ENCODE measurements at regions not wholly inside any gene's neighbourhood (a gene's known extent, or its start where the extent isn't known, plus 50 kb on each side); places are given as distances from the start of the nearest gene placed in this dataset.

DNA sequence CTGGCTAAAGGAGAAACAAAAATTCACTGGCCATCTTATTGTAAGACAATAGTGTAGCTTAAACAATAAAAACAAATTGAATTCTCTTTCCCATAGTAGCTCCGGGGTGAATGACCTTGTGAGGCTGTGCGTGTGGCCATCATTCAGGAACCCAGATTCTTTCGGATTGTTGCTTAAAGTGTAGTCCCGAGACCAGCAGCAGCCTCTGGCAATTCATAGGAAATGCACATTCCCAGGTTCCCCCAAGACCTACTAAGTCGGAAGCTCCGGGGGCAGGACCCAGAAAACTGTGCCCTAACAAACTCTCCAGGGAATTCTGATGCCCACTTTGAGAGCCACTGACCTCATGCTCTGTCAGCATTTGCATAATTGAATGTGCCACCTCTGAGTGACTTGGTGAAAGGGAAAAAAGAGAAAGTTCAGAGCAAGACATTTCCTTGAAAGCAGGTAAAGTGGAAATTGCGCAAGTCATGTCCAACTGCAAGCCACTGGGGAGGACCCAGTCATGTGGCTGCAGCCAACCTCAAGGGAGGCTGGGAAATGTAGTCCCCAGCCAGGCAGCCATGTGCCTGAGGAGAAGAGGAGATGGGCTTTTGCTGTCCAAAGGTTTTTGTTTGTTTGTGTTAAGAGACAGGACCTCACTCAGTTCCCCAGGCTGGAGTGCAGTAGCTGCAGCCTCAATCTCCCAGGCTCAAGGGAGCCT, 50.7 kb upstream of the PNMA8B start:
- DNase-seq (ENCODE audit: low read depth), result peak; percentile 89
- TF ChIP-seq, protein P1, sequence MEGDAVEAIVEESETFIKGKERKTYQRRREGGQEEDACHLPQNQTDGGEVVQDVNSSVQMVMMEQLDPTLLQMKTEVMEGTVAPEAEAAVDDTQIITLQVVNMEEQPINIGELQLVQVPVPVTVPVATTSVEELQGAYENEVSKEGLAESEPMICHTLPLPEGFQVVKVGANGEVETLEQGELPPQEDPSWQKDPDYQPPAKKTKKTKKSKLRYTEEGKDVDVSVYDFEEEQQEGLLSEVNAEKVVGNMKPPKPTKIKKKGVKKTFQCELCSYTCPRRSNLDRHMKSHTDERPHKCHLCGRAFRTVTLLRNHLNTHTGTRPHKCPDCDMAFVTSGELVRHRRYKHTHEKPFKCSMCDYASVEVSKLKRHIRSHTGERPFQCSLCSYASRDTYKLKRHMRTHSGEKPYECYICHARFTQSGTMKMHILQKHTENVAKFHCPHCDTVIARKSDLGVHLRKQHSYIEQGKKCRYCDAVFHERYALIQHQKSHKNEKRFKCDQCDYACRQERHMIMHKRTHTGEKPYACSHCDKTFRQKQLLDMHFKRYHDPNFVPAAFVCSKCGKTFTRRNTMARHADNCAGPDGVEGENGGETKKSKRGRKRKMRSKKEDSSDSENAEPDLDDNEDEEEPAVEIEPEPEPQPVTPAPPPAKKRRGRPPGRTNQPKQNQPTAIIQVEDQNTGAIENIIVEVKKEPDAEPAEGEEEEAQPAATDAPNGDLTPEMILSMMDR (IDR thresholded peaks at IDR 0.05; ENCODE audit: insufficient read depth, low read depth, low read length, missing control alignments), result no peak
- H3K4me3 ChIP-seq (ENCODE audit: low read length), result peak overlapping the region; percentile 36

DNA sequence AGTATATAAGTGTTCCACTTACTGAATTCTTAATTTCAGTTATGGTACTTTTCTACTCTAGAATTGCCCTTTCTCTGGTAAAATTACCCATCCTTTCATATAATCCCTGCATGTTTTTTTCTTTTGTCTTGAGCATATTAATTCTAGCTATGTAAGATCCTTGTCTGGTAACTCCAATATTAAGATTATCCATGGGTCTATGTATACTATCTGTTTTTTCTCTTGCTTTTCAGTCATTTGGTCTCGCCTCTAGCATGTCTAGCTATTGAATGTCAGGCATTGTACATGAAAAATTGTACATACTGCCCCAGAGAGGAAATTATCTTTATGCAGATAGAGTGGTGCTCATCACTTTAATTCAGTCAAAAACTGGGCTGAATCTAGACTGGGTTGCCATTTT, 50.4 kb upstream of the CALM3 start:
- TF ChIP-seq, protein P1 (IDR thresholded peaks at IDR 0.05; ENCODE audit: insufficient read depth, low read depth, low read length, missing control alignments), result no peak
- DNase-seq (ENCODE audit: low read depth), result no peak
- no peak overlapping the region for H3K4me3 ChIP-seq (ENCODE audit: low read length)

DNA sequence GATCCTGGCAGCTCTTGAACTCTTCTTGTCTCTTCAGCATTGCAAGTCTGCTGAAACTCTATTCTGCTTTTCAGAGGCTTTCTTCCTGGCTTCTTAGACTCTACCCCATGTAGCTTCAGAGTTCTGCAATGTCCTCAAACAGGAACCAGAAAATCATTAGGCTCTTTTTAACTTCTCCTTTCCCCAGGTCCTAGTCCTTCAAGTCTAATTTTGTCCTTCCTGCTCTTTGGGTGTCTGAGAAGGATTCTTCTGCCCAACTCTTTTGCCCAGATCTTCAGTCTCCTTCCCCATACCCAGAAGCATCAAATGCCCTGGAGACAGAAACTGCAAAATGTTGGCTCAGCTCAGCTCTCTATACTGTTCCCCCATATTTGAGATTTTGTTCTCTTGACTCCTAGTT, 50.0 kb upstream of the CALM3 start:
- TF ChIP-seq, protein P1 (IDR thresholded peaks at IDR 0.05; ENCODE audit: insufficient read depth, low read depth, low read length, missing control alignments), result no peak
- DNase-seq (ENCODE audit: low read depth), result no peak
- no peak overlapping the region for H3K4me3 ChIP-seq (ENCODE audit: low read length)
